ENCODE measurements at regions not wholly inside any gene's neighbourhood (a gene's known extent, or its start where the extent isn't known, plus 50 kb on each side); places are given as distances from the start of the nearest gene placed in this dataset.

DNA sequence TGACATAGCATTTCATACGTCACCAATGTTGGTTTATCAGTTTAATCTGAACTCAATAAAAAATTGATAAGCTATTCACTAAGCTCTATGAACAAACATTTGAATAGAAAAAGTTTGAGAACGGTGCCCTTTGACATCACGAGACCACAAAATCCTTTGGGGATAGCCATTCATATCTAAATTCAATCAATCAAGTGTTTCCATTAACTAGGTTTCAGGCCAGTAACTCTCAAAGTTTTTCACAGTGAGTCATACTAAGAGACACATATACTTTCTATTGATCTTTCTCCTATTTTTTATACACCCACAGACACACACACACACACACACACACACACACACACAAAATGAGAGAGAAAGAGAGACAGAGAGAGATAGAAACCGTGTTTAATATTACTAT, 235.4 kb upstream of the SNX7 start:
- Histone ChIP-seq H3K4me3 (ENCODE audit: low read depth in 2 of 2, low read length in 1 of 2) (no peak overlapping the region), H3K9me3 (no peaks in the 10 kb centered on the region), H3K9me2 (no peaks in the 10 kb centered on the region), H3K9ac (no peak overlapping the region), H3K36me3 (replicated peaks in 1 of 2; ENCODE audit: control insufficient read depth in 1 of 2, insufficient read depth in 2 of 2, low read length in 1 of 2) (no peaks in the 10 kb centered on the region), H3K79me2 (ENCODE audit: insufficient read depth) (no peaks in the 10 kb centered on the region), H3K27ac (ENCODE audit: low read depth in 2 of 2, low read length in 1 of 2) (no peak overlapping the region), H3K4me2 (no peak overlapping the region), H3K4me1 (ENCODE audit: control insufficient read depth in 1 of 2, insufficient read depth in 2 of 2, low read depth in 1 of 2, low read length in 1 of 2) (no peaks in the 10 kb centered on the region; a peak in 1 of 4 replicates), H3K27me3 (ENCODE audit: insufficient read depth) (no peaks in the 10 kb centered on the region), H2AFZ (ENCODE audit: low read depth) (no peak overlapping the region), H4K20me1 (ENCODE audit: insufficient read depth) (no peaks in the 10 kb centered on the region), H3F3A (replicated peaks; ENCODE audit: insufficient read depth) (no peaks in the 10 kb centered on the region)
- ChIA-PET CTCF (no interaction called here), POLR2A (no interaction called here)
- no peak for TF ChIP-seq TEAD4 (IDR thresholded peaks at IDR 0.05; ENCODE audit: borderline replicate concordance, insufficient read depth)
- no peak for TF ChIP-seq USF1 (IDR thresholded peaks at IDR 0.05; ENCODE audit: borderline replicate concordance, low read depth)
- TF ChIP-seq RCOR1 (IDR thresholded peaks at IDR 0.05; ENCODE audit: low read length): no peak
- no peak for TF ChIP-seq TAF1 (IDR thresholded peaks at IDR 0.05; ENCODE audit: borderline replicate concordance, low read depth, low read length)
- no peak for TF ChIP-seq GATA2 (CRISPR knock-in tag; IDR thresholded peaks at IDR 0.05)
- TF ChIP-seq JUND (IDR thresholded peaks at IDR 0.05): no peak
- TF ChIP-seq TCF12 (IDR thresholded peaks at IDR 0.05): no peak
- TF ChIP-seq MEF2A (IDR thresholded peaks at IDR 0.05; ENCODE audit: borderline replicate concordance, low read depth): no peak
- TF ChIP-seq SIN3A (IDR thresholded peaks at IDR 0.05; ENCODE audit: borderline replicate concordance, low read depth, low read length): no peak
- TF ChIP-seq RAD21 (IDR thresholded peaks at IDR 0.05; ENCODE audit: low read length): no peak
- no peak for TF ChIP-seq FOXJ3 (CRISPR knock-in tag; IDR thresholded peaks at IDR 0.05)
- TF ChIP-seq POLR2AphosphoS5 (IDR thresholded peaks at IDR 0.05; ENCODE audit: low read depth, low read length): no peak
- DNase-seq: no peak
- 84% methylated on average over 4 of the region's 4 CpGs for WGBS (ENCODE audit: low lambda C conversion rate)

DNA sequence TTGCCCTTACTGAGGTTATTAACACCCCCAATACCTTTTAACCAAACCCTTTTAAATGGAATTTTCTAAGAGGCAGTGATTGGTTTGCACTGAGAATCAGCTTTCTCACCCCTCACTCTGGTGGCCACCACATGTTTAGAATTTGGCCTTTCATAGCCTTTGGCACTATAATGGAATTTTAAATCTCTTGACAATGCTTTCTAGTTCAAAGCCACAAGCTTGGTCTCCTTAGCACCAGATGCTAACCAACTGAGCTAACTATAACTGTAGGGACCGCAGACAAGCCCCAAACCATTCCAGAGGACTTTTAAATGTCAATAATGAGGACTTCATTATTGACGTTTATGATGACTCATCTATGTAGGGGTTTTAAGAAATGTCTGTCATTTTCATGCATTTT, 238.7 kb upstream of the SNX7 start:
- H3K27ac ChIP-seq (ENCODE audit: low read depth in 2 of 2, low read length in 1 of 2): no peak overlapping the region
- 87% methylated on average over 2 of the region's 2 CpGs for WGBS (ENCODE audit: low lambda C conversion rate)
- H3K4me3 ChIP-seq (ENCODE audit: low read depth in 2 of 2, low read length in 1 of 2): no peak overlapping the region
- no peaks in the 10 kb centered on the region for H4K20me1 ChIP-seq (ENCODE audit: insufficient read depth)
- CTCF ChIA-PET: no interaction called here
- no peaks in the 10 kb centered on the region for H3K36me3 ChIP-seq (replicated peaks in 1 of 2; ENCODE audit: control insufficient read depth in 1 of 2, insufficient read depth in 2 of 2, low read length in 1 of 2)
- POLR2A ChIA-PET: no interaction called here
- DNase-seq: no peak
- no peaks in the 10 kb centered on the region for H3K9me3 ChIP-seq
- no peak overlapping the region for H3K9ac ChIP-seq
- TF ChIP-seq TAF1 (IDR thresholded peaks at IDR 0.05; ENCODE audit: borderline replicate concordance, low read depth, low read length) (no peak), SMC3 (IDR thresholded peaks at IDR 0.05; ENCODE audit: low read depth, low read length) (no peak), GABPA (IDR thresholded peaks at IDR 0.05; ENCODE audit: low read depth) (no peak), TEAD4 (IDR thresholded peaks at IDR 0.05; ENCODE audit: borderline replicate concordance, insufficient read depth) (no peak), FOSL2 (IDR thresholded peaks at IDR 0.05; ENCODE audit: borderline replicate concordance, low read depth) (no peak), CHD2 (IDR thresholded peaks at IDR 0.05; ENCODE audit: low read length, partially characterized antibody) (no peak), RFX5 (IDR thresholded peaks at IDR 0.05; ENCODE audit: low read length) (no peak), NFIC (IDR thresholded peaks at IDR 0.05; ENCODE audit: borderline replicate concordance) (no peak)
- TF ChIP-seq, protein P1, sequence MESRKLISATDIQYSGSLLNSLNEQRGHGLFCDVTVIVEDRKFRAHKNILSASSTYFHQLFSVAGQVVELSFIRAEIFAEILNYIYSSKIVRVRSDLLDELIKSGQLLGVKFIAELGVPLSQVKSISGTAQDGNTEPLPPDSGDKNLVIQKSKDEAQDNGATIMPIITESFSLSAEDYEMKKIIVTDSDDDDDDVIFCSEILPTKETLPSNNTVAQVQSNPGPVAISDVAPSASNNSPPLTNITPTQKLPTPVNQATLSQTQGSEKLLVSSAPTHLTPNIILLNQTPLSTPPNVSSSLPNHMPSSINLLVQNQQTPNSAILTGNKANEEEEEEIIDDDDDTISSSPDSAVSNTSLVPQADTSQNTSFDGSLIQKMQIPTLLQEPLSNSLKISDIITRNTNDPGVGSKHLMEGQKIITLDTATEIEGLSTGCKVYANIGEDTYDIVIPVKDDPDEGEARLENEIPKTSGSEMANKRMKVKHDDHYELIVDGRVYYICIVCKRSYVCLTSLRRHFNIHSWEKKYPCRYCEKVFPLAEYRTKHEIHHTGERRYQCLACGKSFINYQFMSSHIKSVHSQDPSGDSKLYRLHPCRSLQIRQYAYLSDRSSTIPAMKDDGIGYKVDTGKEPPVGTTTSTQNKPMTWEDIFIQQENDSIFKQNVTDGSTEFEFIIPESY (IDR thresholded peaks at IDR 0.05; ENCODE audit: borderline replicate concordance, low read depth): no peak
- H3K27me3 ChIP-seq (ENCODE audit: insufficient read depth): no peaks in the 10 kb centered on the region
- H3F3A ChIP-seq (replicated peaks; ENCODE audit: insufficient read depth): no peaks in the 10 kb centered on the region
- no peak overlapping the region for H3K4me2 ChIP-seq
- no peaks in the 10 kb centered on the region; the same call in 1 of the 2 replicates for H3K79me2 ChIP-seq (ENCODE audit: insufficient read depth)
- H3K4me1 ChIP-seq (ENCODE audit: control insufficient read depth in 1 of 2, insufficient read depth in 2 of 2, low read depth in 1 of 2, low read length in 1 of 2): peaks cover 0 to 9% of the 10 kb centered on the region in 2 experiments; a peak in 2 of 4 replicates
- H2AFZ ChIP-seq (ENCODE audit: low read depth): no peak overlapping the region
- H3K9me2 ChIP-seq: no peaks in the 10 kb centered on the region
